Calu3 (cell line): ENCODE measurements at regions not wholly inside any gene's neighbourhood (a gene's known extent, or its start where the extent isn't known, plus 50 kb on each side); places are given as distances from the start of the nearest gene placed in this dataset.

Experiments used
- BruUV-seq: library from RNA; stranded (reverse); fragments of 400-500 nt; replicated peaks from 2 replicates; lab custom pipeline; 2021; lab: Mats Ljungman, UMichigan
- CTCF ChIA-PET: fragments of 300-600 bp; sonication (Branson Sonifier 250); formaldehyde crosslinking; loops from one replicate; lab custom pipeline; 2022; ENCODE audit warnings: antibody characterized with exemption; lab: Charles Lee
- DNase-seq: peaks from one replicate; pipeline ENCODE4 v3.0.0; 2022
- H3K27ac Mint-ChIP-seq: one replicate; pipeline ENCODE4 v1.8.0; 2022; ENCODE audit warnings: mixed read lengths; ENCODE audit not compliant: unreplicated experiment
- H3K27me3 Mint-ChIP-seq: one replicate; pipeline ENCODE4 v1.8.0; 2022; ENCODE audit warnings: mixed read lengths; ENCODE audit not compliant: unreplicated experiment
- H3K36me3 Mint-ChIP-seq: one replicate; pipeline ENCODE4 v1.8.0; 2022; ENCODE audit warnings: mild to moderate bottlenecking, moderate library complexity, mixed read lengths; ENCODE audit not compliant: insufficient read depth, unreplicated experiment
- H3K4me1 Mint-ChIP-seq: one replicate; pipeline ENCODE4 v1.8.0; 2022; ENCODE audit warnings: mild to moderate bottlenecking, low read depth, mixed read lengths; ENCODE audit not compliant: unreplicated experiment
- H3K4me3 Mint-ChIP-seq: one replicate; pipeline ENCODE4 v1.8.0; 2022; ENCODE audit warnings: mild to moderate bottlenecking, low read depth, moderate library complexity, mixed read lengths; ENCODE audit not compliant: unreplicated experiment
- H3K9me3 Mint-ChIP-seq: one replicate; pipeline ENCODE4 v1.8.0; 2022; ENCODE audit warnings: low read depth, mixed read lengths; ENCODE audit not compliant: unreplicated experiment
- intact Hi-C: fragments of 100-400 bp; cut with micrococcal nuclease; formaldehyde crosslinking; loops from one replicate; pipeline ENCODE4 v1.10.0; 2022; ENCODE audit not compliant: unreplicated experiment
- TF ChIP-seq, protein P1 (sequence below): fragments of 200-600 bp; IDR thresholded peaks from one replicate; pipeline ENCODE4 v1.8.0; 2022; ENCODE audit warnings: antibody characterized with exemption; ENCODE audit not compliant: unreplicated experiment

DNA sequence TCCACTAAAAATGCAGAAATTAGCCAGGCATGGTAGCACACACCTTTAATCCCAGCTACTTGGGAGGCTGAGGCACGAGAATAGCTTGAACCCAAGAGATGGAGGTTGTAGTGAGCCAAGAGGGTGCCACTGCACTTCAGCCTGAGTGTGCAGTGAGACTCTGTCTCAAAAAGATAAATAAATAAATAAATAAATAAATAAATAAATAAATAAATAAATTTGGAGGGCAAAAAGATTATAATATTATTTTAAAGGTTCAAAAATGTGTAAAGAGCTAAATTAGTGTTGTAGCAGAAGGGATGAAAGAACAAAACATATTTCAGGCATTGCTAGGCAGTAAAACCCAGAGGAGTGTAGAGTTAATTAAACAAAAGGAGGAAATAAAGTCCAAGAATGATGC lies 1136.4 kb upstream of the CDH2 start:
- Mint-ChIP-seq H3K9me3 (no peaks in the 10 kb centered on the region), H3K36me3 (no peaks in the 10 kb centered on the region), H3K27ac (no peak overlapping the region), H3K4me3 (no peak overlapping the region), H3K27me3 (no peaks in the 10 kb centered on the region), H3K4me1 (no peaks in the 10 kb centered on the region)
- DNase-seq: no peak
- intact Hi-C loops: no loop called here
- BruUV-seq: no TSS peak
- CTCF ChIA-PET: no interaction called here
- TF ChIP-seq, protein P1, sequence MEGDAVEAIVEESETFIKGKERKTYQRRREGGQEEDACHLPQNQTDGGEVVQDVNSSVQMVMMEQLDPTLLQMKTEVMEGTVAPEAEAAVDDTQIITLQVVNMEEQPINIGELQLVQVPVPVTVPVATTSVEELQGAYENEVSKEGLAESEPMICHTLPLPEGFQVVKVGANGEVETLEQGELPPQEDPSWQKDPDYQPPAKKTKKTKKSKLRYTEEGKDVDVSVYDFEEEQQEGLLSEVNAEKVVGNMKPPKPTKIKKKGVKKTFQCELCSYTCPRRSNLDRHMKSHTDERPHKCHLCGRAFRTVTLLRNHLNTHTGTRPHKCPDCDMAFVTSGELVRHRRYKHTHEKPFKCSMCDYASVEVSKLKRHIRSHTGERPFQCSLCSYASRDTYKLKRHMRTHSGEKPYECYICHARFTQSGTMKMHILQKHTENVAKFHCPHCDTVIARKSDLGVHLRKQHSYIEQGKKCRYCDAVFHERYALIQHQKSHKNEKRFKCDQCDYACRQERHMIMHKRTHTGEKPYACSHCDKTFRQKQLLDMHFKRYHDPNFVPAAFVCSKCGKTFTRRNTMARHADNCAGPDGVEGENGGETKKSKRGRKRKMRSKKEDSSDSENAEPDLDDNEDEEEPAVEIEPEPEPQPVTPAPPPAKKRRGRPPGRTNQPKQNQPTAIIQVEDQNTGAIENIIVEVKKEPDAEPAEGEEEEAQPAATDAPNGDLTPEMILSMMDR: no peak

DNA sequence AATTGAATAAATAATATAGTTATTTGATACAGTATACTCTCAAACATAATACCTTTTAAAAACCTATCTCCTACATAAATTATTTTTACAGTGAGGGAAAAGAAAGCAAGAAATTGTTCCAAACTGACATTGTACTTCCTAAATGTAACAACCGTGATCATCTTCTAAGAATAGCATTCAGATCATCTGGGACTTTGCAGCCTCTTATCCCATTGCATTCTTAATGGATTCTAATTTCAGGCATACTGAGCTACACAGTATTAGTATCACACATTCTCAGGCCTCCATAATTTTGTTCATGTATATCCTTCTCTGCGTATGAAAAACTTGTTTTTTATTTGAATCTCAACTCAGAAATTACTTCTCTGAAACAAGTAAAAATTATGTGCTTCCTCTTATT lies 1134.7 kb upstream of the CDH2 start:
- CTCF ChIA-PET: no interaction called here
- BruUV-seq: no TSS peak
- H3K27ac Mint-ChIP-seq: no peak overlapping the region
- H3K4me3 Mint-ChIP-seq: no peak overlapping the region
- no peaks in the 10 kb centered on the region for H3K36me3 Mint-ChIP-seq
- H3K9me3 Mint-ChIP-seq: no peaks in the 10 kb centered on the region
- H3K27me3 Mint-ChIP-seq: no peaks in the 10 kb centered on the region
- intact Hi-C loops: no loop called here
- TF ChIP-seq, protein P1: no peak
- DNase-seq: no peak
- H3K4me1 Mint-ChIP-seq: no peaks in the 10 kb centered on the region

- Mint-ChIP-seq H3K27me3 (no peaks in the 10 kb centered on the region), H3K9me3 (no peaks in the 10 kb centered on the region), H3K4me3 (no peak overlapping the region), H3K36me3 (no peaks in the 10 kb centered on the region), H3K4me1 (no peaks in the 10 kb centered on the region), H3K27ac (no peak overlapping the region)
- CTCF ChIA-PET: no interaction called here
- BruUV-seq: no TSS peak
- TF ChIP-seq, protein P1: no peak
- intact Hi-C loops: no loop called here
- DNase-seq: no peak
Observed at GRCh38 chr18:29309366-29309765, 1132.4 kb upstream of the CDH2 start.

GRCh38 chr18:29307982-29308381 lies 1131.1 kb upstream of the CDH2 start:
- CTCF ChIA-PET: interaction anchor here (0.5 kb wide), 1 partner anchor 1129 kb away, joined by 4 read pairs; no protein-coding TSS in a partner anchor
- BruUV-seq: no TSS peak
- Mint-ChIP-seq H3K36me3 (no peaks in the 10 kb centered on the region), H3K9me3 (no peaks in the 10 kb centered on the region), H3K27ac (no peak overlapping the region), H3K4me3 (no peak overlapping the region), H3K27me3 (no peaks in the 10 kb centered on the region), H3K4me1 (no peaks in the 10 kb centered on the region)
- intact Hi-C loops: no loop called here
- no peak for DNase-seq
- TF ChIP-seq, protein P1: no peak
